RWPE2 (cell line): ENCODE measurements at regions not wholly inside any gene's neighbourhood (a gene's known extent, or its start where the extent isn't known, plus 50 kb on each side); places are given as distances from the start of the nearest gene placed in this dataset.

Experiments
- ATAC-seq: fragments of 200-7000 bp; cut with Tn5 transposase; 3 replicates; pipeline ENCODE4 v1.9.1; 2021; ENCODE audit warnings: low read depth
- DNase-seq: peaks from one replicate; pipeline ENCODE4 v3.0.0-alpha.2; 2020; ENCODE audit warnings: low spot score
- H3K27ac ChIP-seq: fragments of 450-650 bp; 2 replicates; pipeline ENCODE4 v1.5.1; 2017; ENCODE audit warnings: mild to moderate bottlenecking; ENCODE audit not compliant: poor library complexity, severe bottlenecking
- H3K27me3 ChIP-seq: fragments of 250-450 bp; sonication (Bioruptor Pico); 2 replicates; pipeline ENCODE4 v1.5.1; 2021; ENCODE audit warnings: mild to moderate bottlenecking, moderate library complexity; ENCODE audit not compliant: insufficient read depth, poor library complexity, severe bottlenecking
- H3K36me3 ChIP-seq: fragments of 250-450 bp; sonication (Bioruptor Pico); 2 replicates; pipeline ENCODE4 v1.5.1; 2020; ENCODE audit warnings: low read depth, mild to moderate bottlenecking, moderate library complexity
- H3K4me1 ChIP-seq: fragments of 250-450 bp; sonication (Bioruptor Pico); 2 replicates; pipeline ENCODE4 v1.5.1; 2021; ENCODE audit warnings: mild to moderate bottlenecking, moderate library complexity; ENCODE audit not compliant: insufficient read depth, poor library complexity, severe bottlenecking
- H3K4me3 ChIP-seq: fragments of 250-450 bp; sonication (Bioruptor Pico); 2 replicates; pipeline ENCODE4 v1.5.1; 2021; ENCODE audit warnings: mild to moderate bottlenecking, moderate library complexity; ENCODE audit not compliant: severe bottlenecking
- H3K9me3 ChIP-seq: fragments of 250-450 bp; sonication (Bioruptor Pico); 2 replicates; pipeline ENCODE4 v1.5.1; 2021; ENCODE audit warnings: mild to moderate bottlenecking, moderate library complexity; ENCODE audit not compliant: severe bottlenecking
- CTCF ChIP-seq: fragments of 450-650 bp; IDR thresholded peaks from one replicate; pipeline ENCODE4 v1.5.1; 2017; ENCODE audit warnings: mild to moderate bottlenecking, moderate library complexity; ENCODE audit not compliant: poor library complexity, severe bottlenecking

- H3K36me3 ChIP-seq = no peaks in the 10 kb centered on the region
- H3K27me3 ChIP-seq = no peaks in the 10 kb centered on the region
- no peak overlapping the region for H3K27ac ChIP-seq
- DNase-seq = no peak
- H3K9me3 ChIP-seq = no peaks in the 10 kb centered on the region
- TF ChIP-seq CTCF = no peak
- H3K4me1 ChIP-seq = no peaks in the 10 kb centered on the region
- ATAC-seq = no peak
- H3K4me3 ChIP-seq = no peak overlapping the region
Observed at GRCh38 chr7:70920876-70921275, 211.1 kb upstream of the GALNT17 start.

- Histone ChIP-seq H3K36me3 (no peaks in the 10 kb centered on the region), H3K4me3 (no peak overlapping the region), H3K4me1 (no peaks in the 10 kb centered on the region), H3K27me3 (no peaks in the 10 kb centered on the region), H3K9me3 (no peaks in the 10 kb centered on the region), H3K27ac (no peak overlapping the region)
- ATAC-seq (no peak), DNase-seq (no peak)
- no peak for TF ChIP-seq CTCF
Observed at GRCh38 chr7:70923181-70923845, 208.6 kb upstream of the GALNT17 start.

DNA sequence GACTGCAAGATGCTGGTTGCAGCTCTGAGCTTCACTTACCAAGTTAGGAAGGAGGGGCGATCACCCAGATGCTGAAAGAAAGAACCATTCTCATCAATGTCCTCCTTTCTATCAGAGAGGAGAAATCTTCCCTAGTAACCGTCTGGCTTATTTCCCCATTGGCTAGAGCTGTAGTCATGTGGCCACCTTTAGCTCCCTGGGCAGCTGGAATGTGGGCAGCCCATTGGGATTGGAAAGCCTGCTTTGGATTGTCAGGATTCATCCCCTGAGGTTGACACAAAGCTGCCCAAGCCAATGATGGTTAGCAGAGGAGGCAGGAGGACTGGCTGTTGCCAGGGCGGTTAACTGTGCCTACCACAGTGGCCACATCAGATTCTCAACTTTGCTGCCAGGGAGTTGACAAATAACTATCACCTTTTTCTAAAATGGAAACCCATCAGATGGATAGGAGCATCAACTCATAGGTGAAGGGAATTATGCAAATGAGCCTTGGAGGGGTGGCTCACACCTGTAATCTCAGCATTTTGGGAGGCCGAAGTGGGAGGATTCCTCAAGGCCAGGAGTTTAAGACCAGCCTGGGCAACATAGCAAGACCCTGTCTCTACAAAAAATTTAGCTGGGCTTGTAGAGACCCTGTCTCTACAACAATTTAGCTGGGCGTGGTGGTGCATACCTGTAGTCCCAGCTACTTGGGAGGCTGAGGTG is 206.4 kb upstream of the GALNT17 start:
- TF ChIP-seq CTCF = no peak
- Histone ChIP-seq H3K27me3 (no peaks in the 10 kb centered on the region), H3K4me1 (no peaks in the 10 kb centered on the region), H3K27ac (no peak overlapping the region), H3K9me3 (no peaks in the 10 kb centered on the region), H3K4me3 (no peak overlapping the region), H3K36me3 (no peaks in the 10 kb centered on the region)
- ATAC-seq = no peak
- DNase-seq = no peak

- DNase-seq (no peak), ATAC-seq (no peak)
- H3K9me3 ChIP-seq = no peaks in the 10 kb centered on the region
- H3K4me1 ChIP-seq = no peaks in the 10 kb centered on the region
- no peak overlapping the region for H3K27ac ChIP-seq
- TF ChIP-seq CTCF = no peak
- H3K27me3 ChIP-seq = no peaks in the 10 kb centered on the region
- H3K4me3 ChIP-seq = no peak overlapping the region
- H3K36me3 ChIP-seq = no peaks in the 10 kb centered on the region
Observed at GRCh38 chr7:70926666-70927065, 205.3 kb upstream of the GALNT17 start.

- Histone ChIP-seq H3K27ac (no peak overlapping the region), H3K4me3 (no peak overlapping the region), H3K27me3 (no peaks in the 10 kb centered on the region), H3K9me3 (no peaks in the 10 kb centered on the region), H3K36me3 (no peaks in the 10 kb centered on the region), H3K4me1 (no peaks in the 10 kb centered on the region)
- DNase-seq (no peak), ATAC-seq (no peak)
- no peak for TF ChIP-seq CTCF
Observed at GRCh38 chr7:70935311-70935710, 196.6 kb upstream of the GALNT17 start.
